Cardiac fibroblast (primary cell): ENCODE measurements at regions not wholly inside any gene's neighbourhood (a gene's known extent, or its start where the extent isn't known, plus 50 kb on each side); places are given as distances from the start of the nearest gene placed in this dataset.

Source experiments
- DNase-seq, 2 donors: peaks; one replicate each; pipeline versions ENCODE4 v3.0.0 to v3.0.0-alpha.2; 2010; ENCODE audit warnings: low read depth in 2 of 2
- H3K4me3 ChIP-seq, 2 donors: replicated peaks in 1 of 2; 1 replicate in 1 of 2; 2 replicates in 1 of 2; pipeline ENCODE4 v1.5.1; 2011; ENCODE audit warnings: low read depth in 2 of 2, low read length in 2 of 2, mild to moderate bottlenecking in 2 of 2, moderate library complexity in 1 of 2
- CTCF ChIP-seq: IDR thresholded peaks from one replicate; pipeline ENCODE4 v1.5.1; 2011; ENCODE audit warnings: low read depth, mild to moderate bottlenecking, low read length, inconsistent platforms

- H3K4me3 ChIP-seq, result no peak overlapping the region
- TF ChIP-seq CTCF, result no peak
- no peak for DNase-seq
These were observed 124.5 kb upstream of the CCL2 start for GRCh38 chr17:34130544-34130943.

GRCh38 chr17:34131386-34131785 lies 123.7 kb upstream of the CCL2 start:
- DNase-seq, result no peak
- H3K4me3 ChIP-seq, result no peak overlapping the region
- no peak for TF ChIP-seq CTCF

- no peak for TF ChIP-seq CTCF
- DNase-seq, result no peak
- no peak overlapping the region for H3K4me3 ChIP-seq
These were observed 121.7 kb upstream of the CCL2 start for GRCh38 chr17:34133350-34133749.

- no peak for TF ChIP-seq CTCF
- no peak overlapping the region for H3K4me3 ChIP-seq
- no peak for DNase-seq
These were observed 119.2 kb upstream of the CCL2 start for GRCh38 chr17:34135841-34136240.

GRCh38 chr17:34140006-34140405 lies 115.1 kb upstream of the CCL2 start:
- no peak for DNase-seq
- no peak for TF ChIP-seq CTCF
- no peak overlapping the region for H3K4me3 ChIP-seq

- DNase-seq, result no peak
- H3K4me3 ChIP-seq, result no peak overlapping the region
These were observed 113.5 kb upstream of the CCL2 start for GRCh38 chr17:34141590-34141989.

More at GRCh38 chr17:34141590-34141989, 113.5 kb upstream of the CCL2 start:
- TF ChIP-seq CTCF, result no peak
